H1 (cell line): ENCODE measurements at regions not wholly inside any gene's neighbourhood (a gene's known extent, or its start where the extent isn't known, plus 50 kb on each side); places are given as distances from the start of the nearest gene placed in this dataset.

Experiments used
- CTCF ChIP-seq, 3 experiments: IDR thresholded peaks; 1 replicate in 2 of 3; 2 replicates in 1 of 3; pipeline versions ENCODE4 v1.5.1 to v1.6.1; 2011; ENCODE audit warnings: low read length in 3 of 3, mild to moderate bottlenecking in 3 of 3, inconsistent platforms in 2 of 3, low read depth in 1 of 3, moderate library complexity in 1 of 3; ENCODE audit not compliant: insufficient read depth in 1 of 3; ENCODE audit errors: control extremely low read depth in 1 of 3
- FOSL1 ChIP-seq: IDR thresholded peaks from 2 replicates; pipeline ENCODE4 v1.6.1; 2011; ENCODE audit warnings: mild to moderate bottlenecking, low read depth, low read length, moderate library complexity; ENCODE audit not compliant: insufficient read depth
- GABPA ChIP-seq: IDR thresholded peaks from 2 replicates; pipeline ENCODE4 v1.6.1; 2011; ENCODE audit warnings: mild to moderate bottlenecking, low read length, moderate library complexity, borderline replicate concordance; ENCODE audit not compliant: insufficient read depth
- JUND ChIP-seq: IDR thresholded peaks from 2 replicates; pipeline ENCODE4 v1.6.1; 2011; ENCODE audit warnings: mild to moderate bottlenecking, improper control_type of control experiment, low read length
- POLR2A ChIP-seq, 2 experiments: IDR thresholded peaks; 1 replicate in 1 of 2; 2 replicates in 1 of 2; pipeline ENCODE4 v1.6.1; 2011; ENCODE audit warnings: low read depth in 2 of 2, low read length in 2 of 2, mild to moderate bottlenecking in 2 of 2; ENCODE audit errors: control extremely low read depth in 1 of 2
- POLR2AphosphoS5 ChIP-seq: IDR thresholded peaks from 2 replicates; pipeline ENCODE4 v1.6.1; 2011; ENCODE audit warnings: low read depth, low read length
- RFX5 ChIP-seq: IDR thresholded peaks from 2 replicates; pipeline ENCODE4 v1.6.1; 2011; ENCODE audit warnings: low read depth, low read length, improper control_type of control experiment, borderline replicate concordance
- ZNF274 ChIP-seq: IDR thresholded peaks from 2 replicates; pipeline ENCODE4 v1.7.0; 2012; ENCODE audit warnings: low read length, borderline replicate concordance; ENCODE audit errors: extremely low read depth
- TF ChIP-seq, protein P1 (sequence below): IDR thresholded peaks from 2 replicates; pipeline ENCODE4 v1.6.1; 2011; ENCODE audit warnings: low read length, improper control_type of control experiment

DNA sequence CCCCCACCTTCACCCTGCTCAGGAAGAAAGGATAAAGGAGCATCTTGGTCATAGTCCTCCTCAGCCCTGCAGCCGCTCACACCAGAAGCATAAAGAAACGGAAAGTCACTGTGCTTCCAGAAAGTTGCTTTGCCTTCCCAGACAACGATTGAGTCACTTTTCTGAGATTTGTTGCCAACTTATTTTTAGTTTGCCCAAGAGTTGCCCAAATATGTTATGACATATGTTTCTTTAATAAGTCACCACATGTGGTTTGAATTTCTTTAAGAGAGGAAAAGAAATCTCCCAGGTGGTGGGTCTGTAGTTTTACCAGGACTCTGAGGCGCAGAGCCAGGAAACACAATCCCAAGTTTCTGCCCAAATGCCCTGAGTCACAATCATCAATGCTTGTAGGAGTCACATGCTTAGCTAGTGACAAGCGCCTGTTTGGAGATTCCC is 63.4 kb upstream of the LRCH1 start:
- no peak for TF ChIP-seq ZNF274
- TF ChIP-seq POLR2AphosphoS5, result no peak
- TF ChIP-seq JUND, result no peak
- no peak for TF ChIP-seq POLR2A (IDR thresholded peaks at IDR 0.05; ENCODE audit: control extremely low read depth in 1 of 2, low read depth in 2 of 2, low read length in 2 of 2)
- TF ChIP-seq FOSL1, result no peak
- TF ChIP-seq CTCF (IDR thresholded peaks at IDR 0.05; ENCODE audit: control extremely low read depth in 1 of 3, insufficient read depth in 1 of 3, low read depth in 1 of 3, low read length in 3 of 3), result no peak
- TF ChIP-seq RFX5, result no peak
- TF ChIP-seq, protein P1, sequence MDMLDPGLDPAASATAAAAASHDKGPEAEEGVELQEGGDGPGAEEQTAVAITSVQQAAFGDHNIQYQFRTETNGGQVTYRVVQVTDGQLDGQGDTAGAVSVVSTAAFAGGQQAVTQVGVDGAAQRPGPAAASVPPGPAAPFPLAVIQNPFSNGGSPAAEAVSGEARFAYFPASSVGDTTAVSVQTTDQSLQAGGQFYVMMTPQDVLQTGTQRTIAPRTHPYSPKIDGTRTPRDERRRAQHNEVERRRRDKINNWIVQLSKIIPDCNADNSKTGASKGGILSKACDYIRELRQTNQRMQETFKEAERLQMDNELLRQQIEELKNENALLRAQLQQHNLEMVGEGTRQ, result no peak
- TF ChIP-seq GABPA, result no peak
